Stimulated activated CD4-positive, alpha-beta T cell treated with anti-CD3 and anti-CD28 coated beads, Interleukin-2, amount 100 ng/mL, for 4 hours (primary cell): ENCODE measurements at regions not wholly inside any gene's neighbourhood (a gene's known extent, or its start where the extent isn't known, plus 50 kb on each side); places are given as distances from the start of the nearest gene placed in this dataset.
"Not testable (repeated sequence)": the region's sequence is repeated elsewhere in the genome, so short reads cannot be mapped to it uniquely, and the experiment has no call there.

ENCODE experiments used
- DNase-seq: peaks from one replicate; pipeline ENCODE4 v3.0.0-alpha.2; 2020; ENCODE audit warnings: low read depth

GRCh38 chr22:19662049-19662684, 52.1 kb upstream of the SEPTIN5 start:
- not testable (repeated sequence) for DNase-seq

GRCh38 chr22:19663286-19663815, 51.0 kb upstream of the SEPTIN5 start:
- DNase-seq, result no peak

- no peak for DNase-seq
Observed at GRCh38 chr22:19663821-19664355, 50.4 kb upstream of the SEPTIN5 start.

GRCh38 chr22:19664406-19664805, 49.9 kb upstream of the SEPTIN5 start:
- DNase-seq, result no peak
